Heart right ventricle (tissue), 16 donors: ENCODE measurements at regions not wholly inside any gene's neighbourhood (a gene's known extent, or its start where the extent isn't known, plus 50 kb on each side); places are given as distances from the start of the nearest gene placed in this dataset.
A peak's percentile ranks its signal among the peaks of the same experiment; 100 is the strongest.

Experiments
- ATAC-seq, 8 donors: fragments of 200-7000 bp; cut with Tn5 transposase; one replicate each; pipeline ENCODE4 v1.9.1; 2020; ENCODE audit warnings: mild to moderate bottlenecking in 8 of 8, moderate library complexity in 8 of 8, moderate number of reproducible peaks in 1 of 8
- DNase-seq, 2 donors: peaks; one replicate each; pipeline ENCODE4 v3.0.0-alpha.2; 2020
- H3K27ac ChIP-seq, 10 donors: fragments of 200-600 bp; sonication (generic) in 2 of 10; one replicate each; pipeline versions ENCODE4 v1.5.0 to v1.8.0; 2020 to 2022; ENCODE audit warnings: mild to moderate bottlenecking in 3 of 10
- H3K27me3 ChIP-seq, 7 donors: fragments of 200-600 bp; one replicate each; pipeline ENCODE4 v1.8.0; 2021 to 2022; ENCODE audit warnings: mild to moderate bottlenecking in 2 of 7
- H3K36me3 ChIP-seq, 9 donors: fragments of 200-600 bp; sonication (generic) in 1 of 9; one replicate each; pipeline versions ENCODE4 v1.5.0 to v1.8.0; 2020 to 2022; ENCODE audit warnings: mild to moderate bottlenecking in 2 of 9
- H3K4me1 ChIP-seq, 9 donors: fragments of 200-600 bp; sonication (generic) in 1 of 9; one replicate each; pipeline versions ENCODE4 v1.5.0 to v1.8.0; 2020 to 2022; ENCODE audit warnings: mild to moderate bottlenecking in 4 of 9
- H3K4me3 ChIP-seq, 10 donors: fragments of 200-600 bp; sonication (generic) in 2 of 10; one replicate each; pipeline versions ENCODE4 v1.5.0 to v1.8.0; 2020 to 2022; ENCODE audit warnings: mild to moderate bottlenecking in 7 of 10, moderate library complexity in 2 of 10
- H3K9me3 ChIP-seq, 11 donors: fragments of 200-600 bp in 10 of 11; sonication (generic) in 2 of 11; one replicate each; pipeline versions ENCODE4 v1.5.0 to v1.8.0; 2013 to 2022; ENCODE audit warnings: mild to moderate bottlenecking in 2 of 11, control low read depth in 1 of 11, moderate library complexity in 1 of 11
- WGBS, 2 donors: extraction: QIAGEN DNeasy Blood & Tissue Kit; methylation state at CpG; one replicate each; pipeline ENCODE4 v1.1.7; 2013; ENCODE audit warnings: inconsistent platforms in 1 of 2; 5-methylcytosine and 5-hydroxymethylcytosine counted together
- intact Hi-C, 10 donors: fragments of 100-400 bp; cut with DNase I; formaldehyde crosslinking; loops; one replicate each; pipeline versions ENCODE4 v1.11.1 to v1.14.2; 2022
- TF ChIP-seq, protein P1 (sequence below), 9 donors: fragments of 200-600 bp; sonication (generic) in 2 of 9; IDR thresholded peaks; one replicate each; pipeline versions ENCODE4 v1.5.0 to v1.8.0; 2021 to 2022; ENCODE audit warnings: antibody characterized with exemption in 9 of 9, mild to moderate bottlenecking in 5 of 9, moderate library complexity in 1 of 9
- donor health status: Arrhythmogenic right ventricular cardiomyopathy.
- donor health status: ischemic (EF 13 %, LVEDD 7.1; RV severe dilation, severe dysfunction).
- donor health status: healthy with polysubstance abuse.
- donor health status: DM: no; HTN: yes; CAD: no.
- donor health status: DM: no; HTN: no; CAD: no.
- donor health status: ischemic (EF 25% LVEDD 6.9; RV normal size, moderate dysfunction).
- donor health status: ischemic (EF 25% LVEDD 5.7; RV mildly dilated, moderate dysfunction).
- donor health status: healthy.
- donor health status: DM: yes; HTN: yes; CAD: no.
- donor health status: Ischemic cardiomyopathy.
- donor health status: ischemic (EF 35%, LVEDD 5.7; RV mildly dilated, moderate dysfunction).
- donor health status: nonischemic (EF 11% LVEDD 7.7; RV severe dilation, severe dysfunction).
- donor health status: DM: yes; HTN: yes; CAD: no.
- donor health status: PGD.
- donor health status: ischemic (EF 29% LVEDD 5.4; RV normal size, mild dysfunction).
- donor health status: nonischemic (EF 23%, LVEDD 6.1; RV moderate dilation, normal function).

GRCh38 chr6:170172392-170172791 is 118.5 kb downstream of the DLL1 start:
- Histone ChIP-seq H3K27ac (no peak overlapping the region), H3K36me3 (no peaks in the 10 kb centered on the region), H3K9me3 (no peaks in the 10 kb centered on the region), H3K27me3 (peaks cover 0 to 5% (median 0%) of the 10 kb centered on the region in 7 donors), H3K4me1 (peaks cover 0 to 11% (median 3%) of the 10 kb centered on the region in 9 donors), H3K4me3 (no peak overlapping the region)
- DNase-seq (no peak), ATAC-seq (no peak)
- intact Hi-C loops = loop anchor here in 1 of 10 donors (10.0 kb wide), 1 partner anchor 338 kb away; no protein-coding TSS in a partner anchor
- WGBS, 2 donors = 74 to 75% methylated on average over 5 of the region's 5 CpGs
- TF ChIP-seq, protein P1, sequence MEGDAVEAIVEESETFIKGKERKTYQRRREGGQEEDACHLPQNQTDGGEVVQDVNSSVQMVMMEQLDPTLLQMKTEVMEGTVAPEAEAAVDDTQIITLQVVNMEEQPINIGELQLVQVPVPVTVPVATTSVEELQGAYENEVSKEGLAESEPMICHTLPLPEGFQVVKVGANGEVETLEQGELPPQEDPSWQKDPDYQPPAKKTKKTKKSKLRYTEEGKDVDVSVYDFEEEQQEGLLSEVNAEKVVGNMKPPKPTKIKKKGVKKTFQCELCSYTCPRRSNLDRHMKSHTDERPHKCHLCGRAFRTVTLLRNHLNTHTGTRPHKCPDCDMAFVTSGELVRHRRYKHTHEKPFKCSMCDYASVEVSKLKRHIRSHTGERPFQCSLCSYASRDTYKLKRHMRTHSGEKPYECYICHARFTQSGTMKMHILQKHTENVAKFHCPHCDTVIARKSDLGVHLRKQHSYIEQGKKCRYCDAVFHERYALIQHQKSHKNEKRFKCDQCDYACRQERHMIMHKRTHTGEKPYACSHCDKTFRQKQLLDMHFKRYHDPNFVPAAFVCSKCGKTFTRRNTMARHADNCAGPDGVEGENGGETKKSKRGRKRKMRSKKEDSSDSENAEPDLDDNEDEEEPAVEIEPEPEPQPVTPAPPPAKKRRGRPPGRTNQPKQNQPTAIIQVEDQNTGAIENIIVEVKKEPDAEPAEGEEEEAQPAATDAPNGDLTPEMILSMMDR (IDR thresholded peaks at IDR 0.05) = no peak

GRCh38 chr6:170167657-170168159 is 123.2 kb downstream of the DLL1 start:
- peak overlapping the region in 8 of 10 donors; percentile 22 to 62 (median 38) for H3K4me3 ChIP-seq
- no peaks in the 10 kb centered on the region for H3K9me3 ChIP-seq
- H3K36me3 ChIP-seq = no peaks in the 10 kb centered on the region
- peak overlapping the region in 8 of 10 donors; percentile 29 to 89 (median 59) for H3K27ac ChIP-seq
- peak in 1 of 2 donors; percentile 70 for DNase-seq
- H3K4me1 ChIP-seq = peaks cover 10 to 34% (median 27%) of the 10 kb centered on the region in 9 donors
- peaks cover 0 to 14% (median 0%) of the 10 kb centered on the region in 7 donors for H3K27me3 ChIP-seq
- whole genome bisulfite sequencing, 2 donors = 60 to 85% methylated on average over 19 of the region's 19 CpGs
- intact Hi-C loops = loop anchor here in 2 of 10 donors (5.0 to 10.0 kb wide), 2 partner anchors 107 to 120 kb away; no protein-coding TSS in a partner anchor
- TF ChIP-seq, protein P1 (IDR thresholded peaks at IDR 0.05) = no peak
- ATAC-seq = peak in 7 of 8 donors; percentile 25 to 88 (median 68)

GRCh38 chr6:170166511-170167122 is 124.3 kb downstream of the DLL1 start:
- H3K27ac ChIP-seq = peak overlapping the region in 4 of 10 donors; percentile 62 to 89 (median 75)
- ATAC-seq = peak in 2 of 8 donors; percentile 51 to 81

DNA sequence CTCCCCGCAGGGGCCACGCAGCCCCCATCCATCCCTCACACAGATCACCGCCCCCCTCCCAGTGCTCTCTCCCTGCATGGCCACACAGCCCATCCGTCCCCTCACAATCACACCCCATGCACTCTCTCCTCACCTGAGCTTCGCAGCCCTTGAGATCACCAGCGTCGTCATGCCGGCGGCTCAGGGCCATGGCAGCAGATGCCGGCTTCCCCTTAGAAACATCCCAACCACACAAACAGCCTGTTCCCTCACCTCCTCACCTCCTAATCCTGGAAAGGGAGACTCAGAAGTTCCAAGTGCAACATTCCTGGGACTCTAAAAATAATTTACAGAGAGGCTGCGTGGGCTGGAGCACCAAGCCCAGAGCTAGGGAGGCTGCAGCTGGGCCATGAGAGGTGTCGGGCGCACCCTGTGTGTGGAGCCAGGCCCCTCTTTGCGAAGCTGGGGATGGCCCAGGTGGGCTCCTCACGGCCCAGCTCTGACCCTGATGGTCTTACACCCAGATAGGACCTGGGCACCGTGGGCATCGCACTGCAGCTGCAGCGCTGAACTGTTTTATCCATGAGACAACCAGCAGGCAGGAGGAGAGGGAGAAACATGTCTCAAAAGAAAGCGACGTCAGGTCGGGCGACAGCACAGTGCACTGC is 125.3 kb downstream of the DLL1 start:
- DNase-seq = no peak

More at GRCh38 chr6:170166511-170167122, 124.3 kb downstream of the DLL1 start:
- peaks cover 10 to 34% (median 27%) of the 10 kb centered on the region in 9 donors for H3K4me1 ChIP-seq
- intact Hi-C loops = loop anchor here in 2 of 10 donors (5.0 to 10.0 kb wide), 2 partner anchors 108 to 121 kb away; no protein-coding TSS in a partner anchor
- no peaks in the 10 kb centered on the region for H3K9me3 ChIP-seq
- no peaks in the 10 kb centered on the region for H3K36me3 ChIP-seq
- TF ChIP-seq, protein P1 (IDR thresholded peaks at IDR 0.05) = no peak
- DNase-seq = no peak
- H3K4me3 ChIP-seq = no peak overlapping the region
- peaks cover 0 to 14% (median 0%) of the 10 kb centered on the region in 7 donors for H3K27me3 ChIP-seq
- WGBS, 2 donors = 70 to 88% methylated on average over 31 of the region's 31 CpGs

More for the DNA sequence above, 125.3 kb downstream of the DLL1 start:
- WGBS, 2 donors = 51 to 62% methylated on average over 22 of the region's 22 CpGs
- TF ChIP-seq, protein P1 (IDR thresholded peaks at IDR 0.05) = no peak
- intact Hi-C loops = loop anchor here in 2 of 10 donors (1.0 to 10.0 kb wide), 3 partner anchors 109 to 122 kb away; no protein-coding TSS in a partner anchor
- Histone ChIP-seq H3K27ac (peak overlapping the region in 8 of 10 donors; percentile 35 to 78 (median 62)), H3K27me3 (peaks cover 0 to 14% (median 0%) of the 10 kb centered on the region in 7 donors), H3K9me3 (no peaks in the 10 kb centered on the region), H3K4me3 (no peak overlapping the region), H3K36me3 (no peaks in the 10 kb centered on the region), H3K4me1 (peaks cover 10 to 34% (median 27%) of the 10 kb centered on the region in 9 donors)
- ATAC-seq = peak in 7 of 8 donors; percentile 14 to 78 (median 43)
